HG03460 (cell line): ENCODE measurements at regions not wholly inside any gene's neighbourhood (a gene's known extent, or its start where the extent isn't known, plus 50 kb on each side); places are given as distances from the start of the nearest gene placed in this dataset.

ENCODE experiments used
- ATAC-seq: cut with Tn5 transposase; IDR thresholded peaks from one replicate; pipeline ENCODE4 v1.9.1; 2021; ENCODE audit not compliant: unreplicated experiment

DNA sequence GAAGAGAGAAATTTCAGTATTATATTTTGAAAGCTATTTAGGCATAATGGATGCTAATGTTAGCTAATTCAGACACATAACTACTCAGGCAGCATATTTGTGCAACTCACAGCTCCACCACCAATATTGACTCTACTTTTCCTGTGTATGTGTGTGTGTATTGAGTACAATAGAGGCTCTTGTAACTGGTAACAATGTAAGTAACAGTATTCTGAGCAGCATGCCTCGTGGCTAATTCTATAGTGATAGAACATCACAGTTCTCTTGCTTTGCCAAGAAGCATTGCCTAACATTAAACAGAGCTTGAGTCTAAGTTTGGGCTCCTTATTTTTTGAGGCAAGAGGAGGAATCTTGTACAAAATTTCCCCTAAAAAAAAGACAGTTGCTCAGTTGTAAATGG, 98.6 kb upstream of the ARHGEF26 start:
- no peak for ATAC-seq

DNA sequence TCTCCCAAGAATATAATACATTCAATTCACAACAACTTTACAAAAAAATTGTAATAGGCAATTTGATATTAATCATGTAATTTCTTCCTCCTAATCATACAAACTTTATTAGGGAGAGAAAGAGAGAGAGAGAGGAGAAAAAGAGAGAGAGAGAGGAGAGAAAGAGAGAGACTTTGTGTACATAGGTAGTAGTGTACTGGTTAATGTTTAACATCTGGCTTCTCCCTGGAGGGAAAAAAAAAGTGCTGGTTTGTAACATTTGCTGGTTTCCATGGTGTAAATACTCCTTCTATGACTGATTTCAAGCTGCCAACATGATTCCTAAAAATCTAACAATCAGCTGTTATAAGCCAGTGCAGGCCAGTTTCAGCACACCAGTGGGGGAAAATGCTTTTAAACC, 98.0 kb upstream of the ARHGEF26 start:
- no peak for ATAC-seq

DNA sequence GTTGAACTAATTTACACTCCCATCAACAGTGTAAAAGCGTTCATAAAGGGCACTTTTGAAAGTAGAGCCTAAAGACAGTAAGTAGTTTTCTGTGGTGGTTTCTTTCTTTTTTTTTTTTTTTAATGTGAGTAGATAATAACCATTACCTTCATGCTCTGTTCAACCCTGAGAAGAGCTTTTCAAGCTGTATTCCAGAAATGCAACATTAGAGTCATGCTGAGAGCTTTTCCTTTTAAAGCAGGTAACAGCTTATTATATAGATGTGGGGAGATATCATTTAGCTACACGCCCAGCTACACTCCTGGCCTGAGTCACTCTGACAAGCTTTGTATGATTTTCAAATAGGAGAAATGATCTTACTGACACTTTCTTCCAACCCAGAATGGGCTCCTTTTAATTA, 96.2 kb upstream of the ARHGEF26 start:
- ATAC-seq = no peak

DNA sequence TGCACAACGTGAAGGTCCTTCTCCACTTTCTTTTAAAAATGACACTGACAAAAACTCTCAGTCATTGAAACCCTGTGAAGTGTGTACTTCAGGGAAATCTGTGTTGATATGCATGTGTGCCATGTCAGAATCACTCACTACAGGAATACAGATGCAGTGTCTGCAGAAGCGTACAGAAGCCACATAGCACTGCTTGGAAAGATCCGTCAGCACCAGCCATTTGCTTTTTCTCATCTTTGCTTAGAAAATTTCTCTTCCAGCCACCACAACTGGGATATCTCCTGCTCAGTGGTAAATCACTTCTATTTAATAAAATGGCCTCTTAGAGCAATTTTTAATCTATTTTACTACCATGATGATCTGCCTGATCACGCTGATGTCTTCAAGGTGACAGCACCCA, 91.3 kb upstream of the ARHGEF26 start:
- ATAC-seq = no peak

DNA sequence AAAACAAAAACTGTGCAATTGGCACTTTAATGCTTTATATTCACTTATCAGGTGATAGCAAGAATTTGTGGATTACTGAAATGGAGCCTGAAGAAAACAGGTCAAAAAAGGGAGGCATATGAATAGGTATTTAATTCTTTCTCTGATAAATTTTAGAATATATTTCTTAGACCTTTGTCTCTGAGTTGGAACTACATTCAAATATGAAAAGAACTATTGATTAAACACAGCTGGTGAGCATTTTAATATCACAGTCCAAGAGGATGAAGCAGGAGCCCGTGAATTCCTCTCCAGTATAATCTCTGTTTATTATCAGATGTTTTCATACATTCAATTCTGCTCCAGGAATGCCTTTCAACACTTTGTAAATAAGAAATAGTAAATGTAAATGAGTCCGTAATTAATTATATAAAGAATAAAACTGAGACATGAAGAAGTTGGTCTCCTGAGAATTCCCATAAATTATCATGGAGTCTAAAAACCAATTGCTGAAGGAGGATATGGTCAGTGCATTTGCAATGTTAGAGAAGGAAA, 86.3 kb upstream of the ARHGEF26 start:
- ATAC-seq = no peak

DNA sequence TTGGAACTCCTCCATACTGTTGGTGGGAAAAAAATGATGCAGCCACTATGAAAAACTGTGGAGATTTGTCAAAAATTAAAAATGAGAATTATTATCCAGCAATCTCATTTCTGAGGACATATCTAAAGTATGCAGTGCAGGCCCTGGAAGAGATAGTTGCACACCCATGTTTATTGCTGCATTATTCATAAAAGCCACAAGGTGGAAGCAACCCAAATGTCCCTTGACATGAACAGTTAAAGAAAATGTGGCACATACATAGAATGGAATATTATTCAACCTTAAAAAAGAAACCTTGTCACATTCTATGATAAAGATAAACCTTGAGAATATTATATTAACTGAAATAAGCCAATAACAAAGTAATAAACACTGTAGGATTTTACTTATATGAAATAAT, 80.9 kb upstream of the ARHGEF26 start:
- ATAC-seq = no peak

DNA sequence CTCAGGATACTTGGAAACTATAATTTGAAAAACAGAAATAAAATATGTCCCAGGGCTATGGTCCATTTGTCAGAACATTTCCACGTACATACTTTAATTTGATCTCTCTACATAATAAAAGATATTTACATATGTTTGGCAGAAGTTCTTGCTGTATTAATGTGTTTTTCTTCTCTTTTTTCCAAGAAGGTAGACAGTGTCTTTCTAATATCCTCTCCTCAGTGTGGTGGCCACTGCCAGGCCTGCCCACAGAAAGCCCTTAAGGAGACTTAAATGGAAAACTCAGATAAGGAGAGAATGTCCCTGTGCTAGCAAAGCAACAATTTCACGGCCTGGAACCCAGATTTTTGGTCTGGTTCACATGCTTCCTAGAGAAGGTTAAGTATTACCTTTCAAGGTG, 76.5 kb upstream of the ARHGEF26 start:
- ATAC-seq = no peak

DNA sequence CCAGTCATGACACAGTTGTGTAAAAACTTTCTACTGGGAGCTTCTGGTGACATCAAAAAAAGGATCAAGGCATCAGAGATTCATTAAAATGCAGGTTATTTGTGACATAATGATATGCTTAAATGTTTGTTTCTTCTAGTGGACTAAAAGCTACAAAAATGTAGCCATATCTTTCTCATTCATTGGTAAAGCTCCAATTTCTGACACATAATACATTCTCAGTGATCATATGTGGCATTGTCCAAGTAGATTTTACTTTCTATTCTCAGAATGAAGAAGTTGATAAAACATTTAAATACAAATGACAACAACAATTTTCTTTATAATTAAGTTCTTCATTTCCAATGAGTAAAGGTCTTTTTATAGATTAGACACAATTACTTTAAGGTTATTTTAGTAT, 71.0 kb upstream of the ARHGEF26 start:
- ATAC-seq = no peak

DNA sequence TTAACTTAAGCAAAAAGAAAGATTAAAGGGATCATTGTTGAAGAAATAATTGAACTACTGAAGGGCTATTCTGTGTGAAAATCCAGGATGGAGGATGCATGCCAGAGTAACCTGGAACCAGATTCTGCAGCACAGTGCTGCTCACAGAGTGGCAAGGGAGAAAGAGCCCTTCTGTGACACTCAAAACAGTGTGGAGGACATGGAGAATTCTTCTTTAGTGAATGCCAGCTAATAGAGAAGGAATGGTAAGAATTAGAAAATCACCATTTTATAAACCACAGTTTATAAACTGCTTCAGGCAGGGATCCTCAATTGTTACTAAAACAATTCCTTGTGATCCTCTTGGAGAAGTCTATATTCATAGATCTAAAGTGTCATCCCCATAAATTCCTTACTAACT, 70.4 kb upstream of the ARHGEF26 start:
- no peak for ATAC-seq

DNA sequence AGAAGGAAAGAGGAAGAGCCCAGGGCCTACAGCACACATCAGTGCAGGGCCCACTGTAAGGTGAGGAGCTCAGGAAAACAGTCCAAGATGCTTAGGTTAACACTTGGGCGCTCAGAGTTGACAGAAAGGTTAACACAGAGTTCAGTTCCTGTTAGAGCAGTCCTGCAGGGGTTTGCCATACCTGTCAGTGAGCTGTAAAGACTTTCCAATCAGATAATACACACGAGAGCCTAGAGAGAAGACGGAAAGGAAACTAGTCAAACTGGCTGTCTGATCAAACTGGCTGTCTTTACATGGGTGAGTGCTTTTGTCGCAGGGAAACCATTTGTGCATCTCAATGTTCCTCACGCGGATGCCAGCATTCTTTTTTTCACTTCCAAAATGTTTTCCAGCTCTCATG, 61.4 kb upstream of the ARHGEF26 start:
- no peak for ATAC-seq

DNA sequence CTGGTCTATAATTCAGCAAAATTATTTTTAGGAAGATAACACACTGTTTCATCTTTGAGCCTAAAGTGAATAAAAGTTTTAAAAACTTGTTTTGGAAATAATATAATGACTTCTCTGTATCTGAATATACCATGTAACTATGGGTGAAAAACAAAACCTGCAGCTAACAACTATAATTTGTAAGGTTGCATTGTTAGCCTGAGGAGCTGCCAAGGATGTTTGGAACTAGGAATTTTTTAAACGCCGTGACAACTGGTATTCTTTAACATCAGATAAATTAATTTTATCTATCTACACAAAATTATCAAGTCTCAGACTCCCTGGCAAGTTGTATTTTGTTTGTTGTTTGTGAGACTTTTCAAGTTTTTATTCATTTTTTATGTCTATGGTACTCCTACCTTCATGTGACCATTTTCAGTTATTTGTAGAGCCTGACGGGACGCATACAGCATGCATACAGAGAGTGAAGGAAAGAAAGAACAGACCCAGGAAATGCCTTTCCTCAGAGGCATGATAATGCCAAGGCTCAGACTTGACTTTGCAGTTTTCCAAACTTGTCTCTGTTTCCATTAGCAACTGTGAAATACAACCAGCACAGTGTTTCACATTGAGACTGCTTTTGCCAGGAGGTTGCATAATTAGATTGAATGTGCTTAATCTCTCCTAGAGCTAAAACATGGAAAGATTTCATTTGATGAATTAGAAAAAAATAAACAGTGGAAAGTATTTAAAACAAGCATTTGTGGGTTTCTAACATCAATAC, 60.8 kb upstream of the ARHGEF26 start:
- no peak for ATAC-seq

DNA sequence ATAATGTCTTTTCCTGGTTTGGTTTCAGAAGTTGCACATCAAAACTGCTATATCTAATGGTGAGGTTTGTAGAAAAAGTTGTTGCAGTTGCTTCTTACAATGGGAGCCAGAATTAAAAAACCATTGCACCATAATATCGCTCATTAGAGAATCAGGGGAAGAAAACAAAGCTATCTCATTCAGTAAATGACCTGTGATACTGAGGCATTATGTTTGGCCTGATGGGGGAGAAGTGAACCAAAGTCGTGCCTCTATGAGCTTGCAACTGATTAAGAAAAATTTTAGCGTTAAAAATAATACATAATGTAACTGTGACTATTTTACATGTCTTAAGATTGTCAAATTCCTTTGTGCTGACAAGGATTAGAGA, 60.2 kb upstream of the ARHGEF26 start:
- ATAC-seq = no peak

DNA sequence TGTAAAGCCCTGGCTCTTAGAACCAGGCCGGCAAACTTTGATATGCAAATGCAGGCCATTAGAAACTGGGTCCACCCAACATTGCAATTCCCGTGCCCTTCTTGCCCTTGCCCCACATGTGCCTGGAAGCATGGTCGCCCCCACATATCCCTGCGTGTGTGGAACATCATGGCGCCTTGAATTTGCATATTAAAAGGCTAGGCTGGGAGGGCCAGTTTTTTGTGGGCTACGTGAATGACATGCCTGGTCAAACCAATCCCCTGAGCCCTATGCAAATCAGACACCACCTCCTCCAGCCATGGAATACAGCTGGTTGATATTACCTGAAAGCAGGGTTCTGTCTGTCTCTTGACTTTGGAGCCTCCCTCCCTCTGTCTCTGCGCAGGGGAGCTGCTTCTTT, 58.7 kb upstream of the ARHGEF26 start:
- ATAC-seq = no peak

DNA sequence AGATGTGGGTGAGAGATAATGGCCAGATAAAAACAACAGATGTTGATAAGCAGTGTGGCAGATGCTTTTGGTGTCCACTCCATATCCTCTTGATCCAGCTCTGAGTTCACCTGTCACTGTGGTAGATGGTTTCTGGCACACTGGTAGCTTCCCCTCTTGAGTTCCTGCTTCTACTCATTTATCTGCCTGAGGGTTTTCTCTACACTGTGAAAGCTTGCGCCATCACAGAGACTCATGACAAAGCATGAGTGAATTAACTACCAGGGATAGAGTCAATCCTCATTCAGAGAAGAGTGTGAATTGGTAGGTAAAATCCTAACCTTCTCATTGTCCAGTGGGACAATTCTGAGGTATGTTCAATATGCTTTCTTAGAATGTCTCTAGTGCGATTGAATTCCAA, 50.0 kb upstream of the ARHGEF26 start:
- ATAC-seq = no peak
